AG04450 (cell line): ENCODE measurements at regions not wholly inside any gene's neighbourhood (a gene's known extent, or its start where the extent isn't known, plus 50 kb on each side); places are given as distances from the start of the nearest gene placed in this dataset.

Experiments
- CTCF ChIA-PET: fragments of 300-600, 350-600 bp; formaldehyde crosslinking; extraction: SDS; loops from one replicate; lab custom pipeline; 2022; ENCODE audit warnings: antibody characterized with exemption, inconsistent platforms; lab: Charles Lee
- POLR2A ChIA-PET: fragments of 350-600 bp; formaldehyde crosslinking; extraction: SDS; loops from one replicate; lab custom pipeline; 2021; ENCODE audit warnings: antibody characterized with exemption, inconsistent platforms; lab: Yijun Ruan, JAX
- DNase-seq: peaks from one replicate; pipeline ENCODE4 v3.0.0-alpha.2; 2011; ENCODE audit warnings: low read depth, low spot score
- H3K27ac ChIP-seq: one replicate; pipeline ENCODE4 v1.5.1; 2012; ENCODE audit warnings: low read depth, low read length, control low read depth
- H3K27me3 ChIP-seq: one replicate; pipeline ENCODE4 v1.6.0; 2012; ENCODE audit warnings: low read length; ENCODE audit not compliant: control insufficient read depth, insufficient read depth
- H3K4me3 ChIP-seq: 2 replicates; pipeline ENCODE4 v1.5.1; 2011; ENCODE audit warnings: mild to moderate bottlenecking, low read depth, low read length, control low read depth
- H3K9me3 ChIP-seq: 2 replicates; pipeline ENCODE4 v1.5.1; 2012; ENCODE audit warnings: low read length; ENCODE audit not compliant: control insufficient read depth, insufficient read depth
- TF ChIP-seq, protein P1 (sequence below): IDR thresholded peaks from 2 replicates; pipeline ENCODE4 v1.5.1; 2011; ENCODE audit warnings: low read depth, low read length, control low read depth, inconsistent platforms

DNA sequence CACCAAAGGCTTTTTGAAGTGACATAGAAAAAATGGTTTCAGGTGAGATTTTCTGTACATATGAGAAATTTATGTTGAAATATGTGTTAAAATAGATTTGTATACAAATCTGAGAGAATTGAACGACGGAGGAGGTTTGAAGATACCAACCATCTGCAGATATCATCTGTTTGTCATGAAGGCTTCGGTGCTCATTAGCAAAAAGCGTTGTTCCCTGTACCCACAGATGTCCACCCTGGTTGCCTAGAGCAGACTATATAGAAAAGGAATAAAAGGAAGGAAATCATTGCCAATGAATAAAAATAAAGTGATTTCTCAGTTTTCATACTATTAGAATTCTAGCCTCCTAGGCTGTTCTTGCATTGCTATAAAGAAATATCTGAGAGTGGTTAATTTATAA, 2262.8 kb upstream of the ACO1 start:
- H3K9me3 ChIP-seq = peaks cover 5% of the 10 kb centered on the region
- H3K27ac ChIP-seq = no peak overlapping the region
- H3K4me3 ChIP-seq = no peak overlapping the region
- TF ChIP-seq, protein P1, sequence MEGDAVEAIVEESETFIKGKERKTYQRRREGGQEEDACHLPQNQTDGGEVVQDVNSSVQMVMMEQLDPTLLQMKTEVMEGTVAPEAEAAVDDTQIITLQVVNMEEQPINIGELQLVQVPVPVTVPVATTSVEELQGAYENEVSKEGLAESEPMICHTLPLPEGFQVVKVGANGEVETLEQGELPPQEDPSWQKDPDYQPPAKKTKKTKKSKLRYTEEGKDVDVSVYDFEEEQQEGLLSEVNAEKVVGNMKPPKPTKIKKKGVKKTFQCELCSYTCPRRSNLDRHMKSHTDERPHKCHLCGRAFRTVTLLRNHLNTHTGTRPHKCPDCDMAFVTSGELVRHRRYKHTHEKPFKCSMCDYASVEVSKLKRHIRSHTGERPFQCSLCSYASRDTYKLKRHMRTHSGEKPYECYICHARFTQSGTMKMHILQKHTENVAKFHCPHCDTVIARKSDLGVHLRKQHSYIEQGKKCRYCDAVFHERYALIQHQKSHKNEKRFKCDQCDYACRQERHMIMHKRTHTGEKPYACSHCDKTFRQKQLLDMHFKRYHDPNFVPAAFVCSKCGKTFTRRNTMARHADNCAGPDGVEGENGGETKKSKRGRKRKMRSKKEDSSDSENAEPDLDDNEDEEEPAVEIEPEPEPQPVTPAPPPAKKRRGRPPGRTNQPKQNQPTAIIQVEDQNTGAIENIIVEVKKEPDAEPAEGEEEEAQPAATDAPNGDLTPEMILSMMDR = no peak
- ChIA-PET POLR2A (no interaction called here), CTCF (no interaction called here)
- DNase-seq = no peak
- no peaks in the 10 kb centered on the region for H3K27me3 ChIP-seq

DNA sequence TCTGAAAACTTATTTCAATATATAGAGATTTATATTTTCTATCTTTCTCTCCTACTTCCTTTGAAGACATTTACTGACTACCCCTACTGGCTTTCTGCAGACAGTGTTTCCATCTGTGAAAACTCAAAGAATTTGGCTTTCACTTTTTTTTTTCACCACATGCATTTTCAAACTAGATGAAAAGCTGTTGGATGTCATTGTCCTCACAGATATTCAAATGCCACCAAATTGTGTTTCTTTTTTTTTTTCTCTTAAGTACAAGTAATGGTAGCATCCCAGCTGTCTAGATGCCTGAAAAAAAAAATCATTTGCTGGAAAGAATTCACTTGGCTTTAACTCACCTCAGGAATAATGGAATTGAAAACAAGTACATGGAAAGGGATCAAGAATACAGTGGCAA, 2258.6 kb upstream of the ACO1 start:
- H3K27me3 ChIP-seq = no peaks in the 10 kb centered on the region
- no peak overlapping the region for H3K4me3 ChIP-seq
- no peaks in the 10 kb centered on the region; the same call in 1 of the 2 replicates for H3K9me3 ChIP-seq
- POLR2A ChIA-PET = no interaction called here
- H3K27ac ChIP-seq = no peak overlapping the region
- DNase-seq = no peak
- TF ChIP-seq, protein P1 = no peak
- CTCF ChIA-PET = no interaction called here

DNA sequence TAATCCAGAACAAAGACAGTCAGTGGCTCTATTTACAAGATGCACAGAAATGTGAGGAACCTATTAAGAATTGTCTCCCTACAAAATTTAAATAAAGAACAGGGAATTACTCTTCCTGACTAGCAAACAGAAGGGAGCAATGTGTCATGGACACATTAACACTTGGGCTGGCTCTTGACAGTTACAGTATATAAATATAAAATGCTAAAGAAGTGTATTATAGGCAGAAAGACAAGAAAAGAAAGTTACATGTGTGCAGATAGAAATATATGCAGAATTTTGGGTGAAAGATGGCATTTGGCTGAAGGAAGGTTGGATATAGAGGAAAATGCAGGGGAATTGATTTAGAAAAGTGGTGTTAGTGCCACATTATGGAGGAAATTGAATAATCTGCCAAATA, 2257.1 kb upstream of the ACO1 start:
- Histone ChIP-seq H3K4me3 (no peak overlapping the region), H3K9me3 (no peaks in the 10 kb centered on the region), H3K27ac (no peak overlapping the region), H3K27me3 (no peaks in the 10 kb centered on the region)
- ChIA-PET POLR2A (no interaction called here), CTCF (no interaction called here)
- no peak for DNase-seq
- TF ChIP-seq, protein P1 = no peak

DNA sequence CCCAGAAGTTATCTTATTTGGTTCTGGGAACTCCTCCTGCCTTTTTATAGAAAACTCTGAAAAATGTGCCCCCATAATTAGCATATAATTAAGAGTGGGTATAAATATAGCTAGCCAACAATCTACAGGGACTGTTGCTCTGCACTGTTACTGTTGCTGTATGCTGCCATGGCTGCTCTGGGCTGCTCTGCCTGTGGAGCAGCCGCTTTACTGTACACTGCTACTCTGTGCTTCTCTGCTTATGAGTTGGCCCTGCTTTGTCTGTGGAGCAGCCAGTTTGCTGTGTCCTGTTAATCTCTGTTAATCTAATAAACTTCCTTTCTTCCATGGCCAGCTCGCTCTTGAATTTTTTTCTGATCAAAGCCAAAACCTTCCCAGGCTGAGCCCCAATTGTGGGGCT, 2244.0 kb upstream of the ACO1 start:
- ChIA-PET POLR2A (no interaction called here), CTCF (no interaction called here)
- Histone ChIP-seq H3K9me3 (peaks cover 2% of the 10 kb centered on the region; the same call in 1 of the 2 replicates), H3K27me3 (no peaks in the 10 kb centered on the region), H3K27ac (no peak overlapping the region), H3K4me3 (no peak overlapping the region)
- DNase-seq = no peak
- TF ChIP-seq, protein P1 = no peak

DNA sequence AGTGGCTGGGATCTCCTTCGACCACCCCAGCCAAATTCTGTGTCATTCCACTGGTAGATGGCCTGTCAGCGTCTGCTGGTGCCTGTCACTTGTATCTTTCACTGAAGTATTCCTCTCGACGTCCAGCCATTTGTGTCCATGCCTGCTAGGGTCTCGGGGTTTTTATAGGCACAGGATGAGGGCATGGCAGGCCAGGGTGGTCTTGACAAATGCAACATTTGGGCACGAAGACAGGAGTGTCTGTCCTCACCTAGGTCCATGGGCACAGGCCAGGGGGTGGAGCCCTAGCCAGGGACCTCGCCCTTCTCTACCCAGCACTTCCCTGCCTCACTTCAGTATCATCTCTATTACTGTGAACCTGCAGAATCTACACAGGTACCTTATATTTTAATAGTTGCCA, 2223.9 kb upstream of the ACO1 start:
- Histone ChIP-seq H3K27ac (no peak overlapping the region), H3K9me3 (peaks cover 3% of the 10 kb centered on the region; the same call in 1 of the 2 replicates), H3K27me3 (no peaks in the 10 kb centered on the region), H3K4me3 (no peak overlapping the region)
- TF ChIP-seq, protein P1 = no peak
- no peak for DNase-seq
- ChIA-PET POLR2A (no interaction called here), CTCF (no interaction called here)
